Testis (tissue), 2 donors: ENCODE measurements at regions not wholly inside any gene's neighbourhood (a gene's known extent, or its start where the extent isn't known, plus 50 kb on each side); places are given as distances from the start of the nearest gene placed in this dataset.

ENCODE experiments used
- DNase-seq: peaks from one replicate; pipeline ENCODE4 v3.0.0-alpha.2; 2019
- H3K27ac ChIP-seq, 2 donors: fragments of 200-600 bp; sonication (generic); one replicate each; pipeline ENCODE4 v1.5.1; 2019
- H3K27me3 ChIP-seq: fragments of 200-600 bp; sonication (generic); one replicate; pipeline ENCODE4 v1.5.1; 2019
- H3K36me3 ChIP-seq: fragments of 200-600 bp; sonication (generic); one replicate; pipeline ENCODE4 v1.5.1; 2017; ENCODE audit warnings: low read depth; ENCODE audit errors: missing control alignments
- H3K4me1 ChIP-seq: fragments of 200-600 bp; sonication (generic); one replicate; pipeline ENCODE4 v1.5.1; 2019
- H3K4me3 ChIP-seq, 2 donors: fragments of 200-600 bp; sonication (generic); one replicate each; pipeline ENCODE4 v1.5.1; 2017 to 2019
- H3K9me3 ChIP-seq: fragments of 200-600 bp; sonication (generic); one replicate; pipeline ENCODE4 v1.5.1; 2017
- POLR2A ChIP-seq: fragments of 450-650 bp; IDR thresholded peaks from one replicate; pipeline ENCODE4 v1.6.1; 2017; ENCODE audit warnings: antibody characterized with exemption, mild to moderate bottlenecking, moderate library complexity
- WGBS, 2 donors: methylation state at CpG; one replicate each; pipeline ENCODE4 v1.1.5; 2018; 5-methylcytosine and 5-hydroxymethylcytosine counted together
- intact Hi-C: fragments of 100-400 bp; cut with DNase I; formaldehyde crosslinking; loops from one replicate; pipeline ENCODE4 v1.15.1; 2023; ENCODE audit warnings: low total_unique reads
- TF ChIP-seq, protein P1 (sequence below), 3 experiments: fragments of 450-650 bp in 2 of 3; fragments of 200-600 bp in 1 of 3; sonication (generic) in 1 of 3; IDR thresholded peaks; one replicate each; pipeline ENCODE4 v1.5.1; 2016 to 2019; ENCODE audit warnings: antibody characterized with exemption in 3 of 3, mild to moderate bottlenecking in 2 of 3, moderate library complexity in 1 of 3

DNA sequence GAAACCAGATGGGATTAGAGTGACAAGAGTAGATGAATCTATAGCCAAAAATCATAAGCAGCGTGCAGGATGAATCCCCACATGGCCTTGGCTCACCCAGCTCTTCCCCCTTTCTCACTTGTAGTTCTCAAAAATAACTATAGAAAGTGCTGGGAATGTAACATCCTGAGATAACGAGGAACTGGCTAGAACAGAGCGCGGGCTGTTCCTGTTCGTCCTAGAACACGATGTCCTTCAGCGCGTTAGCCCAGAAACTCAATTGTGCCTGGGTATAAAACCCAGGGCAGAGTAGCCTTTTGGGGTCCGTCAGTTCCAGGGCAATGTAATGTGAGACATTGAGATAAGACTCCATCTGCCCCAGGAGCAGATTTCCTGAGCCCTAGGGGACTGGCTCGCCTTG, 326.2 kb downstream of the TSHZ3 start:
- H3K27ac ChIP-seq = peak overlapping the region; percentile 77 to 82
- TF ChIP-seq POLR2A = no peak
- TF ChIP-seq, protein P1, sequence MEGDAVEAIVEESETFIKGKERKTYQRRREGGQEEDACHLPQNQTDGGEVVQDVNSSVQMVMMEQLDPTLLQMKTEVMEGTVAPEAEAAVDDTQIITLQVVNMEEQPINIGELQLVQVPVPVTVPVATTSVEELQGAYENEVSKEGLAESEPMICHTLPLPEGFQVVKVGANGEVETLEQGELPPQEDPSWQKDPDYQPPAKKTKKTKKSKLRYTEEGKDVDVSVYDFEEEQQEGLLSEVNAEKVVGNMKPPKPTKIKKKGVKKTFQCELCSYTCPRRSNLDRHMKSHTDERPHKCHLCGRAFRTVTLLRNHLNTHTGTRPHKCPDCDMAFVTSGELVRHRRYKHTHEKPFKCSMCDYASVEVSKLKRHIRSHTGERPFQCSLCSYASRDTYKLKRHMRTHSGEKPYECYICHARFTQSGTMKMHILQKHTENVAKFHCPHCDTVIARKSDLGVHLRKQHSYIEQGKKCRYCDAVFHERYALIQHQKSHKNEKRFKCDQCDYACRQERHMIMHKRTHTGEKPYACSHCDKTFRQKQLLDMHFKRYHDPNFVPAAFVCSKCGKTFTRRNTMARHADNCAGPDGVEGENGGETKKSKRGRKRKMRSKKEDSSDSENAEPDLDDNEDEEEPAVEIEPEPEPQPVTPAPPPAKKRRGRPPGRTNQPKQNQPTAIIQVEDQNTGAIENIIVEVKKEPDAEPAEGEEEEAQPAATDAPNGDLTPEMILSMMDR (IDR thresholded peaks at IDR 0.05) = no peak
- H3K27me3 ChIP-seq = no peaks in the 10 kb centered on the region
- no peak overlapping the region for H3K4me3 ChIP-seq
- no peaks in the 10 kb centered on the region for H3K9me3 ChIP-seq
- intact Hi-C loops = no loop called here
- WGBS, 2 donors = 7 to 24% methylated on average over 10 of the region's 10 CpGs
- peaks cover 25% of the 10 kb centered on the region for H3K4me1 ChIP-seq
- DNase-seq = peak; percentile 94
- H3K36me3 ChIP-seq = no peaks in the 10 kb centered on the region

DNA sequence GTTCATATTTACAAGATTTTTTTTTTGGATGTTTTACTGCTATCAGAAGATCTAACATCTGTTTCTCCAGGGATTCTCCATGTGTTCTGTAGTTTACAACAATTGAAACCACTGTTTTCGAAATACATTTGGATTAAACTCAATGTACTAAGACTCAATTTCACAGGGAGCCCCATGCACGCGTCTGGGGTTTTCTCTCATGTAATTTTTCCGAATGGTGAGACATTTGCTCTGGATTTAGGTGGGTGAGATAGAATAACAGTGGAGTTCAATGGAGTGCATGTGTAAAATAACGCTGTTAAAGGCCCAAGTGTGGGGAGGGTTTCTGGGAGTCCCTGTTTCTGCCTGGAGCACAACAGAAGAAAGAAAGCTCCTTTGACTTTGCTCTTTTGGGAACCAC, 330.3 kb downstream of the TSHZ3 start:
- Histone ChIP-seq H3K9me3 (no peaks in the 10 kb centered on the region), H3K4me1 (peaks cover 27% of the 10 kb centered on the region), H3K27ac (no peak overlapping the region), H3K36me3 (no peaks in the 10 kb centered on the region), H3K27me3 (no peaks in the 10 kb centered on the region), H3K4me3 (no peak overlapping the region)
- DNase-seq = no peak
- intact Hi-C loops = no loop called here
- 89 to 93% methylated on average over 5 of the region's 5 CpGs for WGBS, 2 donors
- no peak for TF ChIP-seq POLR2A
- TF ChIP-seq, protein P1 (IDR thresholded peaks at IDR 0.05) = no peak

DNA sequence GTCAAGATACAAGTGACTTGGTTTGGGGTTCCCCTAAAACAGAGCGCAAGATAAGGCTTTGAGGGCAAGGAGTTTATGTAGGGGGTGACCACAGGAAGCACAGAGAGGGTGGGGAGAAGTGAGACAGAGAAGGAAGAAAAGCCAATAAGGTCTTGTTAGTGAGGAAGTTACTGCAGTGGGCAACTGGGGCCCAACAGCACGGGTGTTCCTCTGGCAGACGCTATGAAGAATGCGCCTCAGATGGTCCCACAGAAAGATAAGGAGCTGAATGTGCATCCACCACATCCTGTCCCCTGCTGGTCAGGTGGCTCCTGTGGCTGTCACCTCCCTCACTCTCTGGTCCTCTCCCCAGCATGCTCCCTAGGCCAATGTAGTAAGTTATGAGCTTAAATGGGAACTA, 333.5 kb downstream of the TSHZ3 start:
- H3K27ac ChIP-seq = no peak overlapping the region
- 85 to 91% methylated on average over 4 of the region's 4 CpGs for WGBS, 2 donors

DNA sequence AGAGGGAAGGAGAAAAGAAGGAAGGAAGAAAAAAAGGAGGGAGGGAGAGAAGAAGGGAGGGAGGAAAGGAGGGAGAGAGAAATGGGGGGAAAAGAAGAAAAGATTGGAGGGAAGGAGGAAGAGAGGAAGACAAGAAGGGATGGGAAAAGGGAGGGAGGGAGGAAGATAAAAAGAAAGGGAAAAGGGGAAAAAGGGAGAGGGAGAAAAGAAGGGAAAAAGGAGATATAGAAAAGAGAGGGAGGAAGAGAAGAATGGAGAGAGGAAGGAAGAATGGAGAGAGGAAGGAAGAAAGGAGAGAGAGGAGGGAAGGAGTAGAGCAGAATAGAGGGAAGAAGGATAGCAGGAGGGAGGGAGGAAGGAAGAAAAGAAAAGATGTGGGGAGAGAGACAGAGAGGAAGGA, 334.6 kb downstream of the TSHZ3 start:
- DNase-seq = no peak
- Histone ChIP-seq H3K9me3 (no peaks in the 10 kb centered on the region), H3K27ac (peak overlapping the region in 1 of 2 donors; percentile 44), H3K36me3 (no peaks in the 10 kb centered on the region), H3K4me3 (no peak overlapping the region), H3K4me1 (peaks cover 8% of the 10 kb centered on the region), H3K27me3 (no peaks in the 10 kb centered on the region)
- intact Hi-C loops = no loop called here
- TF ChIP-seq POLR2A = no peak

More for the DNA sequence above, 333.5 kb downstream of the TSHZ3 start:
- TF ChIP-seq POLR2A = no peak
- TF ChIP-seq, protein P1 (IDR thresholded peaks at IDR 0.05) = no peak
- Histone ChIP-seq H3K4me1 (peaks cover 8% of the 10 kb centered on the region), H3K4me3 (no peak overlapping the region), H3K9me3 (no peaks in the 10 kb centered on the region), H3K27me3 (no peaks in the 10 kb centered on the region), H3K36me3 (no peaks in the 10 kb centered on the region)
- DNase-seq = no peak
- intact Hi-C loops = no loop called here

DNA sequence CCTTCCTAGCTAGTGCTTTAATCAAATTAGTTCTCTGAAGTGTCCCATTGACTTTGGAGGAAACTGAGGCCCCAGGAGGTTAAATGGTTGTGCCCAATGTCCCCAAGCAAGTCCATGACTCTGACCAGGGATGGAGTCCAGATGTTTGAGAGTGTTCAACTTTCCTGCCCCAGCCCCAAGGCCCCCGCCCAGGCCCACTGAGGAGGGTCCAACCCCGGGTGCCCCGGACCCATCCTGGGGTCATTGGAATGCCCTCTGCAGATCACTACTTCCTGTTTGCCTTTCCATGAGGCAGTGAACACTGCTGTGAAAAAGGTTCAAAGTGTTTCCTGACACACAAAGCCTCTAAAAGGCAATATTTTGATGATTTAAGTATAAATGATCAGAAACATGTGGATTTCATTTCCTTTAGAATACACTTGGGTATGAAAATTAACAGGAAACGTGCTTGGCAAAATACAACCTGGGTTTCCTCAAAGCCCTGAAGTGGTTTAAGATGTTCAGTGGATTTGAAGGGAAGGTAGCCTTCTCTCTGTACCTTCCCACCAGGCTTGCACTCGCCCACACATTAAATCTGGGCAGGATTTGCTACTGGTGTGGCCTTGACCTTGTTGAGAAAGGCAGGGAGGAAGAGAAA, 335.7 kb downstream of the TSHZ3 start:
- H3K27ac ChIP-seq = peak overlapping the region in 1 of 2 donors; percentile 68
- WGBS, 2 donors = 49 to 51% methylated on average over 5 of the region's 5 CpGs
- no peaks in the 10 kb centered on the region for H3K9me3 ChIP-seq
- no peak overlapping the region for H3K4me3 ChIP-seq
- peak; percentile 58 for DNase-seq
- TF ChIP-seq POLR2A = no peak
- TF ChIP-seq, protein P1 (IDR thresholded peaks at IDR 0.05) = no peak
- peaks cover 8% of the 10 kb centered on the region for H3K4me1 ChIP-seq
- intact Hi-C loops = no loop called here
- H3K36me3 ChIP-seq = no peaks in the 10 kb centered on the region
- H3K27me3 ChIP-seq = no peaks in the 10 kb centered on the region
